Fibroblast of mammary gland (primary cell): ENCODE measurements at regions not wholly inside any gene's neighbourhood (a gene's known extent, or its start where the extent isn't known, plus 50 kb on each side); places are given as distances from the start of the nearest gene placed in this dataset.
A peak's percentile ranks its signal among the peaks of the same experiment; 100 is the strongest.

ENCODE experiments used
- DNase-seq: peaks from one replicate; pipeline ENCODE4 v3.0.0-alpha.2; 2010; ENCODE audit warnings: low read depth
- H3K4me3 ChIP-seq: 2 replicates; pipeline ENCODE4 v1.5.1; 2011; ENCODE audit warnings: low read depth, mild to moderate bottlenecking, low read length, moderate library complexity; ENCODE audit not compliant: control insufficient read depth
- TF ChIP-seq, protein P1 (sequence below): conservative IDR thresholded peaks from 2 replicates; pipeline ENCODE4 v1.5.1; 2011; ENCODE audit warnings: low read depth, low read length, inconsistent platforms; ENCODE audit not compliant: control insufficient read depth, insufficient read depth

DNA sequence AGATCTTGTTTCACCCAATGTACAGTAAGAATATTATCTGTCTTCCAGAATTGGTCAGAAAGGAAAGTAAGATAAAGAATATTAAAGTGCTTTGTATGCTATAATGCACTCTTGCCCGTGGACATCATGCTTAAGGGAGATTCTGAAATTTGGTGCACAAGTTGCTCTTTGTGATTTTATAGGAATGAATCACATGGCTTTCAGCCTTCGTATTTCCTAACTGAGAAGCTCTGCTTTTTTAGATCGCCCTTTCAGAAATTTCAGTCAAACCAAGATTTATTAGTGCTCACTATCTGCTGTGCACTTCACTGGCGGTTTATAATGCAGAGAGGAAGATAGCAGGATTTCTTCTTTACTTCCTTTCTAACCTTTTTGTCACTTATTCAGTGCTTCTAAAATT is 1248.5 kb upstream of the LRRN3 start:
- H3K4me3 ChIP-seq, result no peak overlapping the region
- no peak for DNase-seq
- TF ChIP-seq, protein P1, sequence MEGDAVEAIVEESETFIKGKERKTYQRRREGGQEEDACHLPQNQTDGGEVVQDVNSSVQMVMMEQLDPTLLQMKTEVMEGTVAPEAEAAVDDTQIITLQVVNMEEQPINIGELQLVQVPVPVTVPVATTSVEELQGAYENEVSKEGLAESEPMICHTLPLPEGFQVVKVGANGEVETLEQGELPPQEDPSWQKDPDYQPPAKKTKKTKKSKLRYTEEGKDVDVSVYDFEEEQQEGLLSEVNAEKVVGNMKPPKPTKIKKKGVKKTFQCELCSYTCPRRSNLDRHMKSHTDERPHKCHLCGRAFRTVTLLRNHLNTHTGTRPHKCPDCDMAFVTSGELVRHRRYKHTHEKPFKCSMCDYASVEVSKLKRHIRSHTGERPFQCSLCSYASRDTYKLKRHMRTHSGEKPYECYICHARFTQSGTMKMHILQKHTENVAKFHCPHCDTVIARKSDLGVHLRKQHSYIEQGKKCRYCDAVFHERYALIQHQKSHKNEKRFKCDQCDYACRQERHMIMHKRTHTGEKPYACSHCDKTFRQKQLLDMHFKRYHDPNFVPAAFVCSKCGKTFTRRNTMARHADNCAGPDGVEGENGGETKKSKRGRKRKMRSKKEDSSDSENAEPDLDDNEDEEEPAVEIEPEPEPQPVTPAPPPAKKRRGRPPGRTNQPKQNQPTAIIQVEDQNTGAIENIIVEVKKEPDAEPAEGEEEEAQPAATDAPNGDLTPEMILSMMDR, result no peak

DNA sequence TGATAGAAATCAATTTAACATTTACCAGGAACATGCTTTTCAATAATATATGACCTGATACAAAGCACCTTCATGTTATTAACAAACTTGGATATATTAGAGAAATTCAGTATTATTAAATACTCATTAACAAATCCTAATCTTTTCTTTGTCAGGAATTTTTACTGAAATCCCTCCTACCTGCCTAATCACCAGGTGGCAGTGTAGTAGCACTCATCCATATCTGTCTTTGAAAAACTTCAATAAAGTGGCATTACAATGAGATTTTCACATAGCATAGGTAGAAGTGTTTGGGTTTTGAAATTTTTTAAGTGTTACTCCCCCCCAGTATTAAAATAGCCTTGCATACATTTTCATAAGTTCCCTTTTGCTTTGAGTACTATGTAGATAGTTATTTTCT is 1246.6 kb upstream of the LRRN3 start:
- peak; percentile 1 for DNase-seq
- TF ChIP-seq, protein P1, result peak; percentile 19
- H3K4me3 ChIP-seq, result no peak overlapping the region

DNA sequence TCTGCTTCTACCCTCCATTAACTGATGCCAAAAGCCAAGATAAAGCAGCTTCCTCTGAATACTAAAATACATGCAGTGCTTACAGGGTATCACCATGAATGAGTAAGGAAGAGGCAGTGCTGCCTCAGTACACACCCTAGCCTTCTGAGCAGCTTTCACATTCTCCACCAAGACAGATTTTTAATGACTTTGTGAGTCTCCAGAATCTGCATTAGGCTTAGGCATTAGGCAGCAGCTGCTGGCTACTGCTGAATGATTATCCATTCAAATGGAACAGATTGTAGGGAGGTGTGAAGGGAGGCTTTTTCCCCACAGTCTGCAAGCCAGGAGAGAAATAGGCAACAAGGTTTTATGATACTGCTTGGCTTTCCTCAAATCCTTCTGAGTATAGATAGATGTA is 1226.7 kb upstream of the LRRN3 start:
- no peak for DNase-seq
- TF ChIP-seq, protein P1, result no peak
- H3K4me3 ChIP-seq, result no peak overlapping the region

DNA sequence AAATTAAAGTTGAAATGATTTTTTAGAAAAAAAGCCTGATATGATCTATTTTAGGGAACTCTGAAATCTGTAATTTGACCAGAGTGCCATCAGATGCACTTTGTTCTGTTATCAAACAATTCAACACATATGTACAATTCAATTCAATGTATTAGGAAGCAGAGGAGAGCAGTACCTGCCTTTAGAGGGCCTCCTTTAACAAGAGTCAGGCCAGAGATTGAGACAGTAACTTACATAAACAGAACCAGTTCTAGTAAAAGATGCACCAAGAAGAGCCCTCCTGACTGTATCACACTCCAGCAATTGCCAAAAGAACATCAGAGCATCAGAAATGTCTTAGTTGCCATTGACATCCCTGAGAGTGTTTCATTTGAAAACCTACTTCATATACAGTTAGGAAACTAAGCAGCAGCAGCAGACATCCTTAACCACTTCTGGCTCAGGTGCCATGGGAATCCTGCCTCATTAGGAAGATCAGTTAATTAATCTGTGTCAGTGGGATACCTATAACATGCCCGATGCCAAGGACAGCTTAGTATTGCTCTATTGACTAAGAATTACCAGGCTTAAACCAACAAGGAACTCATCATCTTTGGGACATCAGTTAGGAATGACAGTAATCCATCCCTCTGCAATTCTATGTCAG is 1222.6 kb upstream of the LRRN3 start:
- no peak for DNase-seq
- H3K4me3 ChIP-seq, result no peak overlapping the region
- TF ChIP-seq, protein P1, result no peak

DNA sequence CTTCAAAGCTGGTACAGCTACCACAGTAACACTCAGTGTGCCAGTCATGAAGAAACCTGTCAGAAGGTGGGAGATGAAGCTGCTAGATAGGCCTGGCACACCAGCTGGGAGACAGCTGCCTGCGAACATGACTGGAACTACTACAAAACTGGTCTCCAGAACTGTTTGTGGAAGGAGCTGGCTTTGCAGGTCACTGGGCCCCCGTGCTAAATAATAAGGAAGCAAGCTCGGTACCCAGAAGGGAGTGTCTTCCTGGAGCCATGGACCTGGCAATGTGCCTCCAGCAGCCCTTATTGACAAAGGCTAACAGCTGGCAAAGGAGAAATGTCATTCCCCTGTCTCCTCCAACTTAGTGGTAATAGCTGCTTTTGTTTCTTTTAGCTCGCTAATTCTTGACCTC is 1217.6 kb upstream of the LRRN3 start:
- H3K4me3 ChIP-seq, result no peak overlapping the region
- DNase-seq, result no peak
- TF ChIP-seq, protein P1, result no peak

DNA sequence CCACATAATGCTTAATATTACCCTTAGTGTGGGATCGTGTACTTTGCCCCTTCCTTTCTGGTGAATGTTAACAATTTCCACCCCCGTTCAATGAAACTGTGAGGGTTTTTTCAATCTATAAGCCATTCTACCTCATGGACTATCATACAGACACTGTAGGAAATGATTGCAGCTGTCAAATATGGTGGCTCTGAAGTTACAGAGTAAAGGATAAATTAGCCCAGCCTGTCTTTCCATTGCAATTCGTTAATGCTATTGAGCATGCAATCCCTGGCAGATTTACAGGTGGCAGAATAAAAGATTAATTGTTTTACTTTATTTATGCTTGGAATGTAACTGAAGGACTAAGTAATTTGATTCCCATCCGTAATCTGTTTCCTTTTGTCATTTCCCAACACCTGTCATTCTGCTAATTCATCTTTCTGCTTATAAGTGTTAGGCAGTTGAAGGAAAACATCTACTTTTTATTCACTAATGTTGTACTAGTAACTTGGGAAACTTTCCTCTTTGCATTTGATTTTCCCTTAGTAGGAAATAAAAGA is 1211.6 kb upstream of the LRRN3 start:
- no peak for DNase-seq
- no peak overlapping the region for H3K4me3 ChIP-seq
- TF ChIP-seq, protein P1, result no peak
